HFFc6 (cell line): ENCODE measurements at regions not wholly inside any gene's neighbourhood (a gene's known extent, or its start where the extent isn't known, plus 50 kb on each side); places are given as distances from the start of the nearest gene placed in this dataset.

Experiments used
- DNase-seq: peaks from one replicate; pipeline ENCODE4 v3.0.0-alpha.2; 2018
- H3K27ac Mint-ChIP-seq: 2 replicates; pipeline ENCODE4 v1.8.0; 2020; ENCODE audit warnings: mild to moderate bottlenecking, mixed read lengths
- H3K27me3 Mint-ChIP-seq: 2 replicates; pipeline ENCODE4 v1.8.0; 2021; ENCODE audit warnings: mild to moderate bottlenecking, moderate library complexity, mixed read lengths; ENCODE audit not compliant: insufficient read depth
- H3K36me3 Mint-ChIP-seq: 2 replicates; pipeline ENCODE4 v1.8.0; 2021; ENCODE audit warnings: low read depth, mixed read lengths
- H3K4me1 Mint-ChIP-seq: 2 replicates; pipeline ENCODE4 v1.8.0; 2020; ENCODE audit warnings: low read depth, mixed read lengths
- H3K4me3 Mint-ChIP-seq: 2 replicates; pipeline ENCODE4 v1.8.0; 2020; ENCODE audit warnings: mild to moderate bottlenecking, moderate library complexity, mixed read lengths
- H3K9me3 Mint-ChIP-seq: 2 replicates; pipeline ENCODE4 v1.8.0; 2020; ENCODE audit warnings: mild to moderate bottlenecking, mixed read lengths
- TF ChIP-seq, protein P1 (sequence below): fragments of 200-600 bp; sonication (generic); IDR thresholded peaks from 2 replicates; pipeline ENCODE4 v1.5.0; 2021; ENCODE audit warnings: antibody characterized with exemption, mild to moderate bottlenecking

DNA sequence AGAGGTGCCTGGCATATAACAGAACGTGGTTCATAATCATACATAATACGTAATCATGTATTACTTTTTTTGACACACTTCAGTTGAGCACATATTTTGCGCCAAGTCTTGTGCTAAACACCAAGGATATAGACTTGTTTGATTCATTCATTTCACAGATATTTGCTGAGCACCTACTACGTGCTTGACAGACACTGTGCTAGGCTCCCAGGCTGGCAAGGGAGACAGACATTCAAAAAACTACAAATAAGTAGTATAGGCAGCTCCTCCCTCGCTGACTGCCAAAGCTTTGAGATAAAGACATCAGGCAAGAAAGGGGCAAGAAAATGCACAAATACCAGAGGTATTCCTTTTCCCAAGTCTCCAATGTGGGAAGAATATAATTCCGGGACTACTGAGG lies 122.5 kb upstream of the CPEB4 start:
- no peak for DNase-seq
- no peaks in the 10 kb centered on the region for H3K9me3 Mint-ChIP-seq
- peaks cover 16% of the 10 kb centered on the region for H3K27me3 Mint-ChIP-seq
- no peak overlapping the region for H3K27ac Mint-ChIP-seq
- H3K4me1 Mint-ChIP-seq: peaks cover 16% of the 10 kb centered on the region
- H3K4me3 Mint-ChIP-seq: no peak overlapping the region
- TF ChIP-seq, protein P1, sequence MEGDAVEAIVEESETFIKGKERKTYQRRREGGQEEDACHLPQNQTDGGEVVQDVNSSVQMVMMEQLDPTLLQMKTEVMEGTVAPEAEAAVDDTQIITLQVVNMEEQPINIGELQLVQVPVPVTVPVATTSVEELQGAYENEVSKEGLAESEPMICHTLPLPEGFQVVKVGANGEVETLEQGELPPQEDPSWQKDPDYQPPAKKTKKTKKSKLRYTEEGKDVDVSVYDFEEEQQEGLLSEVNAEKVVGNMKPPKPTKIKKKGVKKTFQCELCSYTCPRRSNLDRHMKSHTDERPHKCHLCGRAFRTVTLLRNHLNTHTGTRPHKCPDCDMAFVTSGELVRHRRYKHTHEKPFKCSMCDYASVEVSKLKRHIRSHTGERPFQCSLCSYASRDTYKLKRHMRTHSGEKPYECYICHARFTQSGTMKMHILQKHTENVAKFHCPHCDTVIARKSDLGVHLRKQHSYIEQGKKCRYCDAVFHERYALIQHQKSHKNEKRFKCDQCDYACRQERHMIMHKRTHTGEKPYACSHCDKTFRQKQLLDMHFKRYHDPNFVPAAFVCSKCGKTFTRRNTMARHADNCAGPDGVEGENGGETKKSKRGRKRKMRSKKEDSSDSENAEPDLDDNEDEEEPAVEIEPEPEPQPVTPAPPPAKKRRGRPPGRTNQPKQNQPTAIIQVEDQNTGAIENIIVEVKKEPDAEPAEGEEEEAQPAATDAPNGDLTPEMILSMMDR: no peak
- no peaks in the 10 kb centered on the region; the same call in 1 of the 2 replicates for H3K36me3 Mint-ChIP-seq

DNA sequence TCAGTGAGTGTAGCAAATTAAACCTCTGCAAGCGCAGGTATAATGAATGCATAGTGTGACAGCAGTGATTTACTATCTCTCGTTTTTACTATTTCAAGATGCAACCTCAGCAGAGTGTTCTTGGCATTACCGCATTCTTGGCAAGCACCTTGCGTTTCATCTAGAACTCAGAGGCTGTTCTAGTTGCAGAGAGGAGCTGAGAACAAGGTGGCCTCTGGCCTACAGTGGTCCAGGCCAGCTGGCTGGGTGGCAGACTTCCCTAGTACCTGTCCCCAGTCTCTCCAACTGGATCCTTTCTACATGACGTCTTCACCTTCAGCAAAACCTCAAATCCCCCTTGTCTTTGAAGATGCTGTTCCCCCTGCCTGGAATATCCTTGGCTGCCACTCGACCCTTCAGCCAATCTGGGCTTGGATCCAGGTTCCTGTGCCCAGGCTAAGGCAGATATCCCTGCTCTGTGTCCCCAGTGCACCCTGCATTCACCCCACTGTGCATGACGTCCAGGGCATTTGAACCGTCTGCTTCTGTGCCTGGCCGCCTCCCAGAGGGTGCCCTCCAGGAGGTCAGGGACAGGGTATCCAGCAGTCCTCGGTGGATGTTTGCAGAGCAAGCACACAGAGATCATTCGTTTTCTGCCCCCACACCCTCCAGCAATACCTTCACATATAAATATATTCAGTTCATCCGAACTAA lies 120.4 kb upstream of the CPEB4 start:
- no peaks in the 10 kb centered on the region for H3K9me3 Mint-ChIP-seq
- no peak overlapping the region for H3K4me3 Mint-ChIP-seq
- H3K4me1 Mint-ChIP-seq: peaks cover 16% of the 10 kb centered on the region
- H3K27me3 Mint-ChIP-seq: peaks cover 10% of the 10 kb centered on the region
- no peaks in the 10 kb centered on the region; the same call in 1 of the 2 replicates for H3K36me3 Mint-ChIP-seq
- no peak overlapping the region for H3K27ac Mint-ChIP-seq
- DNase-seq: no peak
- TF ChIP-seq, protein P1: no peak

GRCh38 chr5:173768267-173768806 lies 119.8 kb upstream of the CPEB4 start:
- H3K4me3 Mint-ChIP-seq: no peak overlapping the region
- H3K27ac Mint-ChIP-seq: no peak overlapping the region
- H3K27me3 Mint-ChIP-seq: peaks cover 10% of the 10 kb centered on the region
- peaks cover 16% of the 10 kb centered on the region for H3K4me1 Mint-ChIP-seq
- TF ChIP-seq, protein P1: no peak
- DNase-seq: no peak
- no peaks in the 10 kb centered on the region; the same call in 1 of the 2 replicates for H3K36me3 Mint-ChIP-seq
- no peaks in the 10 kb centered on the region for H3K9me3 Mint-ChIP-seq

DNA sequence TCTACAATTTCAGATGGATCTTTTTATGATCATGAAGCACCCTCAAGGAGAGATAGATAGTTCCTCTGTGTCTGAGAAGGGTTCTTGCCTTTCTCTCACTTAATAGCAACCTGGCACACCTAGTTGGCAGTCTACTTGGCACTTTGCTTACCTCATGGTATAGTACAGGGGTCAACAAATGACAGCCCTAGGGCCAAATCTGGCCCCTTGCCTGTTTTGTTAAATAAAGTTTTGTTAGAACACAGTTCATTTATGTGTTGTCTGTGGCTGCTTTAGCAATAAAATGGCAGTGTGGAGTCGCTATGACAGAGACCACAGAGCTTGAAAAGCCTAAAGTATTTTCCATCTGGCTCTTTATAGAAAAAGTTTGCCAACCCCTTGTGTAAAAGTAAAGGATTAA lies 119.3 kb upstream of the CPEB4 start:
- Mint-ChIP-seq H3K4me1 (peaks cover 11% of the 10 kb centered on the region), H3K27ac (no peak overlapping the region), H3K27me3 (peaks cover 10% of the 10 kb centered on the region), H3K36me3 (no peaks in the 10 kb centered on the region; the same call in 1 of the 2 replicates), H3K4me3 (no peak overlapping the region), H3K9me3 (no peaks in the 10 kb centered on the region)
- DNase-seq: no peak
- TF ChIP-seq, protein P1: no peak

DNA sequence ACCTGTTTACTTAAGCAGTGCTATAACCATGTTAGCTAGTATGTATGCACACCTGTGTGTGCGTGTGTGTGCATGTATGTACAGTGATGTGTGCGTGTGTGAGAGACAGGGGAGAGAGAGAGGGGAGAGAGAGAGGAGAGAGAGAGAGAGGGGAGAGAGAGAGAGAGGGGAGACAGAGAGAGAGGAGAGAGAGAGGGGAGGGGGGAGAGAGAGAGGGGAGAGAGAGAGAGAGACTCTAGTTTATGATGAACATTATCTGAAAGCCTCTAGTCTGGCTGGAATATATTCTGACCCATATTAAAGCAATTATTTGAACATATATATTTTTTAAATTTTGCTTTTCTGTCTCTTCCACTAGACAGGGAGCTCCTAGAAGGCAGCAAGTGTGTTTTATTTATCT lies 117.5 kb upstream of the CPEB4 start:
- no peaks in the 10 kb centered on the region for H3K4me1 Mint-ChIP-seq
- H3K4me3 Mint-ChIP-seq: no peak overlapping the region
- H3K36me3 Mint-ChIP-seq: no peaks in the 10 kb centered on the region; the same call in 1 of the 2 replicates
- H3K9me3 Mint-ChIP-seq: no peaks in the 10 kb centered on the region
- TF ChIP-seq, protein P1: no peak
- no peak for DNase-seq
- peaks cover 7% of the 10 kb centered on the region for H3K27me3 Mint-ChIP-seq
- no peak overlapping the region for H3K27ac Mint-ChIP-seq
